ENCODE measurements at regions not wholly inside any gene's neighbourhood (a gene's known extent, or its start where the extent isn't known, plus 50 kb on each side); places are given as distances from the start of the nearest gene placed in this dataset.

- H3K4me3 ChIP-seq (ENCODE audit: low read depth, low read length), result no peak overlapping the region
- TF ChIP-seq CTCF (IDR thresholded peaks at IDR 0.05; ENCODE audit: insufficient read depth, low read depth, low read length), result no peak
- DNase-seq (ENCODE audit: low read depth), result peak; percentile 26
These were observed 557.2 kb downstream of the NR2F2 start for GRCh38 chr15:96887730-96888129.

GRCh38 chr15:96888764-96889163 lies 558.3 kb downstream of the NR2F2 start:
- no peak overlapping the region for H3K4me3 ChIP-seq (ENCODE audit: low read depth, low read length)
- TF ChIP-seq CTCF (IDR thresholded peaks at IDR 0.05; ENCODE audit: insufficient read depth, low read depth, low read length), result no peak
- peak; percentile 80 for DNase-seq (ENCODE audit: low read depth)

GRCh38 chr15:96889734-96890480 lies 559.4 kb downstream of the NR2F2 start:
- TF ChIP-seq CTCF (IDR thresholded peaks at IDR 0.05; ENCODE audit: insufficient read depth, low read depth, low read length), result no peak
- peak overlapping the region; percentile 44 for H3K4me3 ChIP-seq (ENCODE audit: low read depth, low read length)
- peak; percentile 31 for DNase-seq (ENCODE audit: low read depth)

- no peak for TF ChIP-seq CTCF (IDR thresholded peaks at IDR 0.05; ENCODE audit: insufficient read depth, low read depth, low read length)
- peak overlapping the region; percentile 16 for H3K4me3 ChIP-seq (ENCODE audit: low read depth, low read length)
- DNase-seq (ENCODE audit: low read depth), result peak; percentile 26
These were observed 560.5 kb downstream of the NR2F2 start for GRCh38 chr15:96891046-96891445.

- peak; percentile 39 for DNase-seq (ENCODE audit: low read depth)
- TF ChIP-seq CTCF (IDR thresholded peaks at IDR 0.05; ENCODE audit: insufficient read depth, low read depth, low read length), result peak; percentile 56
- no peak overlapping the region for H3K4me3 ChIP-seq (ENCODE audit: low read depth, low read length)
These were observed 562.8 kb downstream of the NR2F2 start for GRCh38 chr15:96893159-96893906.

GRCh38 chr15:96894659-96895058 lies 564.2 kb downstream of the NR2F2 start:
- peak; percentile 63 for DNase-seq (ENCODE audit: low read depth)
- no peak overlapping the region for H3K4me3 ChIP-seq (ENCODE audit: low read depth, low read length)
- no peak for TF ChIP-seq CTCF (IDR thresholded peaks at IDR 0.05; ENCODE audit: insufficient read depth, low read depth, low read length)

Measured in fibroblast of villous mesenchyme (primary cell).